NCI-H2107 treated with DMSO at 0.1 percent for 48 hours (cell line): ENCODE measurements at regions not wholly inside any gene's neighbourhood (a gene's known extent, or its start where the extent isn't known, plus 50 kb on each side); places are given as distances from the start of the nearest gene placed in this dataset.

ENCODE experiments used
- DNase-seq: peaks from one replicate; lab custom pipeline; 2025; ENCODE audit not compliant: unreplicated experiment; lab: John Stamatoyannopoulos, UW

DNA sequence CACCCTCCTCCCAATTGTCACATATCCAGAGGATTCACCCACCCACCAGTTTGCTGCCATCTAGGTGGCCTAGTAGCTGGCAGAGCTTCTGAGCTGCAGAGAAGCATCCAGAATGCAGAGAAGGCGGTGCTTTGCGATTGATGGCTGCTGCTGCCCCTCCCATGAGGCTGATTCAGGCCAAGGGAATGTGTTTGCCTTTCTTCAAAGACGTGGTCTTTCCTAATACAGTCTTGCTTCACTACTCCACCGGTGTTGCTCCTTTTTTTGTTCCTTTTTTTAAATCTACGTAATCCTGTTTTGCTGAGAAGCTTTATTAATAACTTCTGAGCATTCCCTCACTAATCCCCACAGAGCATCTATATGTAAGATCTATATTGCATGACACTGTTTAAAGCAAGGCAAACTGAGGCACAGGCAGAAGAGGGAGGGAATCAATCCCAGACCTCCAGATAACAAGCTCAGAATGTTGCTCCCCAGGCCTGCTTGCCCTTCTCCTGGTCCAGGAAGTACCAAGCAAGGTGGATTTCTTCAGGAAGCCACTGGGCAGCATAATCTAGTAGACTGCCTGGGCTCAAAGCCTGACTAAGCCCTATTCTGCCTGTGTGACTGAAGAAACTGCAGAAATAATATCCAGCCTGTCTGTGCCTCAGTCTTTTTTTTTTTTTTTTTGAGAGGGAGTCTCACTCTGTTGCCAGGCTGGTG is 275.5 kb upstream of the FMN2 start:
- no peak for DNase-seq

- no peak for DNase-seq
These were observed 274.4 kb upstream of the FMN2 start for GRCh38 chr1:239817276-239817675.

GRCh38 chr1:239817801-239818200 is 273.9 kb upstream of the FMN2 start:
- DNase-seq: no peak

- no peak for DNase-seq
These were observed 272.6 kb upstream of the FMN2 start for GRCh38 chr1:239819096-239819495.

GRCh38 chr1:239819756-239820250 is 271.9 kb upstream of the FMN2 start:
- DNase-seq: no peak

GRCh38 chr1:239823852-239824251 is 267.8 kb upstream of the FMN2 start:
- DNase-seq: no peak

GRCh38 chr1:239826211-239826610 is 265.5 kb upstream of the FMN2 start:
- no peak for DNase-seq

DNA sequence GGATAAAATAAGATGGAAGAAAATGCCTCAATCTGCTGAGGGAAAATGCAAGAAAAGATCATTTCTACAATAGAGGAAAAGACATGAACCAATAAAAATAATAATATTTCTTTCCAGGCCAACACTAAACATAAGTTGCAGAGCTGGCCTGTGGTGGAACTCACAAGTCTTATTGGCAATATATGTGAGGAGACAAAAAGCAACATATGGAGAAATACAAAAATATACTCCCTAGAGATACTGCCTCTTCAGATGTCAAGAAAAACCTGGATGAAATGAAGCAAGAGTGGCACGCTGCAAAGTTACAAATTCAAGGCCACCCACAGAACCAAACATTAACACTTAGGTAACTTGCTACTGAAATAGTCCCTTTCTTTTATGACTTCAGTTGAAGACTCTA is 264.9 kb upstream of the FMN2 start:
- no peak for DNase-seq

GRCh38 chr1:239829535-239829934 is 262.1 kb upstream of the FMN2 start:
- DNase-seq: no peak

- DNase-seq: no peak
These were observed 259.9 kb upstream of the FMN2 start for GRCh38 chr1:239831577-239832355.

DNA sequence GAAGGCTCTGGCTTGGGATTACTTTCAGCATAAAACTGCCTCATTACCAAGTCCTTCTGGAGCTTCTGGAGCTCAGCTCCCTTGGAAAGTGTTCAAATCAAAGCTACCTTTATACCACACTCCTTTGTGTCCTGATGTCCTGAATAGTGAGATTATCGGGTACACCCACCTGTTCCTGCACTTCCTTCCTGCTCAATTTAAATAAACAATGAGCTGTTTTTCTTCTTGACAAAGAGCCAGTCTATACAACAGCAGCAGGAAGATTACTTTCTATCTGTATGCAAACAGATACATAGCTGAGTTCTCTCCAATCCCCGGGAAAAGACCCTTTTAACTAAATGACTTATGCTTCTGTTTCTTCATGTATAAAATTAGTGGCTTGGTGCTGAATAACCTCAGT is 258.0 kb upstream of the FMN2 start:
- DNase-seq: no peak

GRCh38 chr1:239835946-239836440 is 255.7 kb upstream of the FMN2 start:
- DNase-seq: no peak

- no peak for DNase-seq
These were observed 251.3 kb upstream of the FMN2 start for GRCh38 chr1:239840336-239840735.

DNA sequence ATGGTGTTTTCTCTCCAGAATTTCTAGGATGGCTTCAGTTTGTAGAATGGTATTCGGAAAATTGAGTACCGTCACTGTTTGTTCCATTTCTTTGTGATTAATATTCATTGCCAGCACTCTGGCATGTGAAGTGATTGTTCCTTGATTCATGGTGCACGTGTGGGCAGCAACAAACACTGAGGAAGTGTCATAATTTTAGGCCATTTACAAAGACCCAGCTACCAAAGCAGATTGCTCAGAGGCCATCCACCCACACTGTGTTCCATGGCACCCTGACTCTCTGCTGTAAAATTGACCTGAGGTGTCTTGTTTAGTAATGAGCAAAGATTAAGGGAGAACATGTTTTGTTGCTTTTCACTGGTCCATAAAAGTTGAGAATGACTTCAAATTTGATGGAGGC is 250.9 kb upstream of the FMN2 start:
- no peak for DNase-seq

DNA sequence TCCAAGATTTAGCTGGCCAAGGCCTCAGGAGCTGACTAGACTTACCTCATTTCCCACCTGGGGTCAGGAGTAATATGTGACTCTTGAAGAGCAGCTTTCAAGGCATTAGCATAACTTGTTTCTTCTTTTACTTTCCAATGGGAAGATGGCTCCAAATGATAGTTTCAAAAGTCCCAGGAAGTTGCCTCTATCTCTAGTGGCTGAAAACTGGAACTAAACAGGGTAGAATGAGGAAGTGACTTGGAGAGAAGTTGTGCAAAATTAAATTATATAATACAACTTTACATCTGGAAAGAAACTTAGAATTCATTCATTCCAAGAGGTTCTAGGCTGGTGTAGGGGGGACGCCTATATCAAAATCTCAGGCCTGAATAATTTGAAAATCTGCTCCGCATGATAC is 250.1 kb upstream of the FMN2 start:
- DNase-seq: no peak

GRCh38 chr1:239843541-239843940 is 248.1 kb upstream of the FMN2 start:
- no peak for DNase-seq

- DNase-seq: no peak
These were observed 246.8 kb upstream of the FMN2 start for GRCh38 chr1:239844833-239845232.

DNA sequence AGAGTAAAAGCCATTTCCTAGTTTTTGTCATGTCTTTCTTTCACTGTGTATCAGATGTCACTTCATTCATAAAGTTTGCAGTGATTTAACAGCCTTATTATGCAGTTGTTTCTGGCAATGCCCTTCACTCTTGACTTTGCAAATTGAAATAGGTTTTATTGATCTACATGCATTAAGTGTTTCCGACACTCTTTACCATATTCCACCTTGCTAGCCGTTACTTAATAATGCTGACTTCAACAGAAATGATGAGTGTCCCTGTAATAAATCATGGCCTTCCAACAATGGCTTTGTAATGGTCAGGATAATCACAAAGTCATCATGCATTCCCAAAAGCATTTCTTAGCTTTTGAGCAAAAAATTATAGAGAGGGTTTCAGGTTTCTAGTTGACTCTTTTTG is 236.8 kb upstream of the FMN2 start:
- no peak for DNase-seq

- DNase-seq: no peak
These were observed 235.6 kb upstream of the FMN2 start for GRCh38 chr1:239856067-239856466.

GRCh38 chr1:239856924-239857323 is 234.8 kb upstream of the FMN2 start:
- no peak for DNase-seq

GRCh38 chr1:239858057-239858456 is 233.6 kb upstream of the FMN2 start:
- DNase-seq: no peak

DNA sequence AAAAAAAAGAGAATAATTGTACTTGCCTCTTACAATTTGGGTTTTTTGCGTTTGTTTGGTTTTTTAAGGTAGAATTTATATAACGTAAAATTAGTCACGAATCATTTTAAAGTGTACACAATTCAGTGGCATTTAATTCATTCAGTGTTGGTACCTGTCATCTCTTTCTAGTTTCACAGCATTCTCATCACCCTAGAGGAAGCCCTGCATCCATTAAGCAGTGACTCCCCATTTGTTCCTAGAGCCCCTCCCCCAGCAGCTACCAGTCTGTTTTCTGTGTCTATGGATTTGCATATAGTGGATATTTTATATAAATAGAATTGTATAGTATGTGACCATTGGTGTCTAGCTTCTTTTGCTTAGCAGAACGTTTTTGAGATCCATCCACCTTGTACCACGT is 233.2 kb upstream of the FMN2 start:
- DNase-seq: no peak
